A549 (cell line): ENCODE measurements at regions not wholly inside any gene's neighbourhood (a gene's known extent, or its start where the extent isn't known, plus 50 kb on each side); places are given as distances from the start of the nearest gene placed in this dataset.

Experiments
- CHD4 ChIP-seq: fragments of 200-600 bp; sonication (generic); IDR thresholded peaks from 2 replicates; pipeline ENCODE4 v1.6.1; 2016; ENCODE audit warnings: antibody characterized with exemption, mild to moderate bottlenecking, borderline replicate concordance
- POLR2A ChIP-seq: IDR thresholded peaks from 2 replicates; pipeline ENCODE4 v1.6.1; 2012; ENCODE audit warnings: mild to moderate bottlenecking, low read length
- RFX5 ChIP-seq: fragments of 450-650 bp; IDR thresholded peaks from 2 replicates; pipeline ENCODE4 v1.7.1; 2014; ENCODE audit warnings: antibody characterized with exemption, mild to moderate bottlenecking, moderate library complexity
- TF ChIP-seq, protein P1 (sequence below): fragments of >200 bp; sonication (Bioruptor Twin); formaldehyde crosslinking; IDR thresholded peaks from 3 replicates; pipeline ENCODE4 v1.5.1; 2016
- TF ChIP-seq, protein P2 (sequence below): IDR thresholded peaks from 2 replicates; pipeline ENCODE4 v1.6.1; 2012

DNA sequence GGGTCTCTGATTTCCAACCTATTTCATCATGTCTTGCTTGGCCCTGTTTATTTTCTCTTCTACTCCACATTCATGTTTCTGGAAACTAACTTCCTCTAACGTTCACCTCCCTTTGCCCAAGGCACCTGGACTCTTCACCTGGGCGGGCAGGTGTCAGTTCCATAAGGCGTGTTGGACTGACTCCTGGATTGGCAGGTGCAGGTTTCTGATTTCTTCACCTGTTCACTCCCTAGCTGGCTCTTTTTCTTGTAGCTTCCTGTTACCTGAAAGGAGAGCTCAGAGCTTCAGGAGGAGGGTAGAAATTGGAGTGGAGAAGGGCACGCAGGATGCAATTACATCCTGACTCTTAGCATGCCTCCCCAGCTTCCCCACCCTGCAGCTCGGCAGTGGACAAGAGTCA is 350.8 kb upstream of the KLF3 start:
- TF ChIP-seq, protein P1, sequence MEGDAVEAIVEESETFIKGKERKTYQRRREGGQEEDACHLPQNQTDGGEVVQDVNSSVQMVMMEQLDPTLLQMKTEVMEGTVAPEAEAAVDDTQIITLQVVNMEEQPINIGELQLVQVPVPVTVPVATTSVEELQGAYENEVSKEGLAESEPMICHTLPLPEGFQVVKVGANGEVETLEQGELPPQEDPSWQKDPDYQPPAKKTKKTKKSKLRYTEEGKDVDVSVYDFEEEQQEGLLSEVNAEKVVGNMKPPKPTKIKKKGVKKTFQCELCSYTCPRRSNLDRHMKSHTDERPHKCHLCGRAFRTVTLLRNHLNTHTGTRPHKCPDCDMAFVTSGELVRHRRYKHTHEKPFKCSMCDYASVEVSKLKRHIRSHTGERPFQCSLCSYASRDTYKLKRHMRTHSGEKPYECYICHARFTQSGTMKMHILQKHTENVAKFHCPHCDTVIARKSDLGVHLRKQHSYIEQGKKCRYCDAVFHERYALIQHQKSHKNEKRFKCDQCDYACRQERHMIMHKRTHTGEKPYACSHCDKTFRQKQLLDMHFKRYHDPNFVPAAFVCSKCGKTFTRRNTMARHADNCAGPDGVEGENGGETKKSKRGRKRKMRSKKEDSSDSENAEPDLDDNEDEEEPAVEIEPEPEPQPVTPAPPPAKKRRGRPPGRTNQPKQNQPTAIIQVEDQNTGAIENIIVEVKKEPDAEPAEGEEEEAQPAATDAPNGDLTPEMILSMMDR, result no peak
- TF ChIP-seq CHD4, result no peak
- no peak for TF ChIP-seq RFX5
- TF ChIP-seq, protein P2, sequence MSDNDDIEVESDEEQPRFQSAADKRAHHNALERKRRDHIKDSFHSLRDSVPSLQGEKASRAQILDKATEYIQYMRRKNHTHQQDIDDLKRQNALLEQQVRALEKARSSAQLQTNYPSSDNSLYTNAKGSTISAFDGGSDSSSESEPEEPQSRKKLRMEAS, result no peak
- no peak for TF ChIP-seq POLR2A
